ENCODE measurements at regions not wholly inside any gene's neighbourhood (a gene's known extent, or its start where the extent isn't known, plus 50 kb on each side); places are given as distances from the start of the nearest gene placed in this dataset.
"Not testable (repeated sequence)": the region's sequence is repeated elsewhere in the genome, so short reads cannot be mapped to it uniquely, and the experiment has no call there.

GRCh38 chr18:51525453-51526225, 328.2 kb upstream of the MEX3C start:
- DNase-seq, result no peak

- DNase-seq, result no peak
Observed at GRCh38 chr18:51527826-51528225, 330.3 kb upstream of the MEX3C start.

GRCh38 chr18:51531501-51531900, 334.0 kb upstream of the MEX3C start:
- no peak for DNase-seq

- DNase-seq, result no peak
Observed at GRCh38 chr18:51537487-51537886, 340.0 kb upstream of the MEX3C start.

GRCh38 chr18:51540562-51540961, 343.1 kb upstream of the MEX3C start:
- no peak for DNase-seq

- DNase-seq, result no peak
Observed at GRCh38 chr18:51541230-51541629, 343.7 kb upstream of the MEX3C start.

- DNase-seq, result no peak
Observed at GRCh38 chr18:51543658-51544155, 346.2 kb upstream of the MEX3C start.

- DNase-seq, result no peak
Observed at GRCh38 chr18:51545446-51545845, 348.0 kb upstream of the MEX3C start.

- no peak for DNase-seq
Observed at GRCh38 chr18:51559198-51559901, 361.9 kb upstream of the MEX3C start.

GRCh38 chr18:51559902-51560287, 362.4 kb upstream of the MEX3C start:
- DNase-seq, result no peak

GRCh38 chr18:51561821-51562220, 364.3 kb upstream of the MEX3C start:
- no peak for DNase-seq

- no peak for DNase-seq
Observed at GRCh38 chr18:51562866-51563265, 365.4 kb upstream of the MEX3C start.

GRCh38 chr18:51563396-51563795, 365.9 kb upstream of the MEX3C start:
- no peak for DNase-seq

GRCh38 chr18:51568151-51568550, 370.7 kb upstream of the MEX3C start:
- no peak for DNase-seq

- DNase-seq, result no peak
Observed at GRCh38 chr18:51569153-51569552, 371.7 kb upstream of the MEX3C start.

GRCh38 chr18:51569561-51569960, 372.1 kb upstream of the MEX3C start:
- no peak for DNase-seq

- not testable (repeated sequence) for DNase-seq
Observed at GRCh38 chr18:51570071-51570470, 372.6 kb upstream of the MEX3C start.

- DNase-seq, result not testable (repeated sequence)
Observed at GRCh38 chr18:51573886-51574285, 376.4 kb upstream of the MEX3C start.

- DNase-seq, result no peak
Observed at GRCh38 chr18:51575171-51575570, 377.7 kb upstream of the MEX3C start.

GRCh38 chr18:51578406-51578980, 381.0 kb upstream of the MEX3C start:
- DNase-seq, result no peak

- no peak for DNase-seq
Observed at GRCh38 chr18:51580580-51580979, 383.1 kb upstream of the MEX3C start.

- DNase-seq, result no peak
Observed at GRCh38 chr18:51582551-51582950, 385.1 kb upstream of the MEX3C start.

GRCh38 chr18:51588616-51589015, 391.1 kb upstream of the MEX3C start:
- no peak for DNase-seq

GRCh38 chr18:51593931-51594330, 396.4 kb upstream of the MEX3C start:
- no peak for DNase-seq
